ENCODE measurements at regions not wholly inside any gene's neighbourhood (a gene's known extent, or its start where the extent isn't known, plus 50 kb on each side); places are given as distances from the start of the nearest gene placed in this dataset.
"Not testable (repeated sequence)": the region's sequence is repeated elsewhere in the genome, so short reads cannot be mapped to it uniquely, and the experiment has no call there.

- TF ChIP-seq POLR2A, CTCF (IDR thresholded peaks at IDR 0.05): not testable (repeated sequence)
Observed at GRCh38 chr16:21387757-21388156, 109.7 kb upstream of the CRYM start.

Data from adrenal gland (tissue), 5 donors.